ENCODE measurements at regions not wholly inside any gene's neighbourhood (a gene's known extent, or its start where the extent isn't known, plus 50 kb on each side); places are given as distances from the start of the nearest gene placed in this dataset.

DNA sequence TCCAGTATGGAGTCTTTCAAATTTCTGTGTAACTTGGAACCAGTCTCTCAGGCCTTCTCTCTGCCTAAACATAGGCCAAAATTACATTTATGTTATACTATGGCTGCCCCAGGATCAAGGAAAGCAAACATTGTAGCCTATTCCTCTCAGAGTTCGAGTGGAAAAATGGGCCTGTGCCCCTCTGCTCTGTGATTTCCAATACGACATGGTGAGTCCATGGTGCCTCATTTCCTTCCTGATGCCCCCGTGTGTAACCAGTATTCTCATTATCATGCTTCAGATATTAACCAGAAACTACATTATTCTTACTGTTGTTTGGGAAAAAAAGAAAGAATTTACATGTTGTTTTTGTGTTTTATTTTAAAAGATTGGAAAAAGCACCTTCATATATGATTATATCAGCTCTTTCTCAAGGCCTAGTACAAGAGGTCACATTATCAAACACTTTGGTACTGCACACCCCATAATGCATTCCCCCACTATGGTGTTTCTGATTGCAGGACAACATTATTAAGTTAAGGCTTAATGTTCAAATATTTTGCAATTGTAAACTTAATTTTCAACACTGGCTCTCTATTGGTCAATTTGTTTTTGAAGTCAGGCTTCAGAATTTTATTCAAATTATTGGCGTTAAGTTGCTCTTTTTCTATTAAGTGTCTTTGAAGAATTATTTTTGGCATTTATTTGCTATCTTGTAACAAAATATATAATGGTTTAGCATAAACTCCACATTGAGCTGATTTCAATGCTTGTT is 151.8 kb upstream of the SLC27A6 start:
- TF ChIP-seq CTCF (conservative IDR thresholded peaks at IDR 0.05; ENCODE audit: low read length) (no peak), EZH2phosphoT487 (IDR thresholded peaks at IDR 0.05; ENCODE audit: borderline replicate concordance, low read depth, low read length) (no peak)
